ENCODE measurements at regions not wholly inside any gene's neighbourhood (a gene's known extent, or its start where the extent isn't known, plus 50 kb on each side); places are given as distances from the start of the nearest gene placed in this dataset.
A peak's percentile ranks its signal among the peaks of the same experiment; 100 is the strongest.

GRCh38 chr20:22779878-22780277 lies 195.5 kb upstream of the FOXA2 start:
- H3K36me3 ChIP-seq (ENCODE audit: control insufficient read depth in 2 of 2, insufficient read depth in 2 of 2, low read length in 2 of 2): no peaks in the 10 kb centered on the region
- no peak overlapping the region for H3K27ac ChIP-seq (ENCODE audit: low read depth in 2 of 2, low read length in 2 of 2)
- no peak overlapping the region for H3K9ac ChIP-seq (ENCODE audit: low read depth in 1 of 2, low read length in 2 of 2)
- no peaks in the 10 kb centered on the region for H3K4me1 ChIP-seq (ENCODE audit: control insufficient read depth in 2 of 2, insufficient read depth in 2 of 2, low read length in 2 of 2)
- H3K27me3 ChIP-seq (ENCODE audit: control insufficient read depth in 2 of 2, insufficient read depth in 2 of 2, low read length in 2 of 2): no peaks in the 10 kb centered on the region
- H3K4me3 ChIP-seq (ENCODE audit: low read length in 2 of 2): no peak overlapping the region
- H3K9me3 ChIP-seq (ENCODE audit: control insufficient read depth in 2 of 2, low read length in 2 of 2): no peaks in the 10 kb centered on the region

GRCh38 chr20:22781869-22782268 lies 197.5 kb upstream of the FOXA2 start:
- Histone ChIP-seq H3K9me3 (ENCODE audit: control insufficient read depth in 2 of 2, low read length in 2 of 2) (no peaks in the 10 kb centered on the region), H3K9ac (ENCODE audit: low read depth in 1 of 2, low read length in 2 of 2) (no peak overlapping the region), H3K27me3 (ENCODE audit: control insufficient read depth in 2 of 2, insufficient read depth in 2 of 2, low read length in 2 of 2) (no peaks in the 10 kb centered on the region), H3K27ac (ENCODE audit: low read depth in 2 of 2, low read length in 2 of 2) (no peak overlapping the region), H3K4me1 (ENCODE audit: control insufficient read depth in 2 of 2, insufficient read depth in 2 of 2, low read length in 2 of 2) (no peaks in the 10 kb centered on the region), H3K36me3 (ENCODE audit: control insufficient read depth in 2 of 2, insufficient read depth in 2 of 2, low read length in 2 of 2) (no peaks in the 10 kb centered on the region), H3K4me3 (ENCODE audit: low read length in 2 of 2) (no peak overlapping the region)

- no peaks in the 10 kb centered on the region for H3K4me1 ChIP-seq (ENCODE audit: control insufficient read depth in 2 of 2, insufficient read depth in 2 of 2, low read length in 2 of 2)
- H3K27me3 ChIP-seq (ENCODE audit: control insufficient read depth in 2 of 2, insufficient read depth in 2 of 2, low read length in 2 of 2): no peaks in the 10 kb centered on the region
- H3K36me3 ChIP-seq (ENCODE audit: control insufficient read depth in 2 of 2, insufficient read depth in 2 of 2, low read length in 2 of 2): no peaks in the 10 kb centered on the region
Observed at GRCh38 chr20:22789676-22790075, 205.3 kb upstream of the FOXA2 start.

GRCh38 chr20:22791396-22791795 lies 207.0 kb upstream of the FOXA2 start:
- Histone ChIP-seq H3K27ac (ENCODE audit: low read depth in 2 of 2, low read length in 2 of 2) (no peak overlapping the region), H3K4me3 (ENCODE audit: low read length in 2 of 2) (no peak overlapping the region), H3K4me1 (ENCODE audit: control insufficient read depth in 2 of 2, insufficient read depth in 2 of 2, low read length in 2 of 2) (no peaks in the 10 kb centered on the region), H3K36me3 (ENCODE audit: control insufficient read depth in 2 of 2, insufficient read depth in 2 of 2, low read length in 2 of 2) (no peaks in the 10 kb centered on the region), H3K9me3 (ENCODE audit: control insufficient read depth in 2 of 2, low read length in 2 of 2) (no peaks in the 10 kb centered on the region), H3K9ac (ENCODE audit: low read depth in 1 of 2, low read length in 2 of 2) (no peak overlapping the region), H3K27me3 (ENCODE audit: control insufficient read depth in 2 of 2, insufficient read depth in 2 of 2, low read length in 2 of 2) (no peaks in the 10 kb centered on the region)

More at GRCh38 chr20:22789676-22790075, 205.3 kb upstream of the FOXA2 start:
- H3K9ac ChIP-seq (ENCODE audit: low read depth in 1 of 2, low read length in 2 of 2): no peak overlapping the region
- H3K9me3 ChIP-seq (ENCODE audit: control insufficient read depth in 2 of 2, low read length in 2 of 2): no peaks in the 10 kb centered on the region
- H3K27ac ChIP-seq (ENCODE audit: low read depth in 2 of 2, low read length in 2 of 2): no peak overlapping the region
- no peak overlapping the region for H3K4me3 ChIP-seq (ENCODE audit: low read length in 2 of 2)

- Histone ChIP-seq H3K27me3 (ENCODE audit: control insufficient read depth in 2 of 2, insufficient read depth in 2 of 2, low read length in 2 of 2) (no peaks in the 10 kb centered on the region), H3K9ac (ENCODE audit: low read depth in 1 of 2, low read length in 2 of 2) (no peak overlapping the region), H3K4me1 (ENCODE audit: control insufficient read depth in 2 of 2, insufficient read depth in 2 of 2, low read length in 2 of 2) (no peaks in the 10 kb centered on the region), H3K4me3 (ENCODE audit: low read length in 2 of 2) (no peak overlapping the region), H3K27ac (ENCODE audit: low read depth in 2 of 2, low read length in 2 of 2) (no peak overlapping the region), H3K36me3 (ENCODE audit: control insufficient read depth in 2 of 2, insufficient read depth in 2 of 2, low read length in 2 of 2) (no peaks in the 10 kb centered on the region), H3K9me3 (ENCODE audit: control insufficient read depth in 2 of 2, low read length in 2 of 2) (no peaks in the 10 kb centered on the region)
Observed at GRCh38 chr20:22791877-22792525, 207.6 kb upstream of the FOXA2 start.

- Histone ChIP-seq H3K27ac (ENCODE audit: low read depth in 2 of 2, low read length in 2 of 2) (no peak overlapping the region), H3K27me3 (ENCODE audit: control insufficient read depth in 2 of 2, insufficient read depth in 2 of 2, low read length in 2 of 2) (no peaks in the 10 kb centered on the region), H3K9ac (ENCODE audit: low read depth in 1 of 2, low read length in 2 of 2) (no peak overlapping the region), H3K36me3 (ENCODE audit: control insufficient read depth in 2 of 2, insufficient read depth in 2 of 2, low read length in 2 of 2) (no peaks in the 10 kb centered on the region), H3K4me3 (ENCODE audit: low read length in 2 of 2) (no peak overlapping the region), H3K9me3 (ENCODE audit: control insufficient read depth in 2 of 2, low read length in 2 of 2) (no peaks in the 10 kb centered on the region), H3K4me1 (ENCODE audit: control insufficient read depth in 2 of 2, insufficient read depth in 2 of 2, low read length in 2 of 2) (no peaks in the 10 kb centered on the region)
Observed at GRCh38 chr20:22794200-22794599, 209.8 kb upstream of the FOXA2 start.

- no peak overlapping the region for H3K9ac ChIP-seq (ENCODE audit: low read depth in 1 of 2, low read length in 2 of 2)
- H3K4me3 ChIP-seq (ENCODE audit: low read length in 2 of 2): no peak overlapping the region
- H3K27me3 ChIP-seq (ENCODE audit: control insufficient read depth in 2 of 2, insufficient read depth in 2 of 2, low read length in 2 of 2): no peaks in the 10 kb centered on the region
- no peaks in the 10 kb centered on the region for H3K9me3 ChIP-seq (ENCODE audit: control insufficient read depth in 2 of 2, low read length in 2 of 2)
- no peaks in the 10 kb centered on the region for H3K36me3 ChIP-seq (ENCODE audit: control insufficient read depth in 2 of 2, insufficient read depth in 2 of 2, low read length in 2 of 2)
- H3K4me1 ChIP-seq (ENCODE audit: control insufficient read depth in 2 of 2, insufficient read depth in 2 of 2, low read length in 2 of 2): no peaks in the 10 kb centered on the region
- H3K27ac ChIP-seq (ENCODE audit: low read depth in 2 of 2, low read length in 2 of 2): peak overlapping the region in 1 of 2 donors; percentile 5
Observed at GRCh38 chr20:22795433-22795832, 211.1 kb upstream of the FOXA2 start.

GRCh38 chr20:22795871-22796270 lies 211.5 kb upstream of the FOXA2 start:
- Histone ChIP-seq H3K4me1 (ENCODE audit: control insufficient read depth in 2 of 2, insufficient read depth in 2 of 2, low read length in 2 of 2) (no peaks in the 10 kb centered on the region), H3K27ac (ENCODE audit: low read depth in 2 of 2, low read length in 2 of 2) (peak overlapping the region in 1 of 2 donors; percentile 5)

GRCh38 chr20:22796469-22797077 lies 212.2 kb upstream of the FOXA2 start:
- Histone ChIP-seq H3K9ac (ENCODE audit: low read depth in 1 of 2, low read length in 2 of 2) (no peak overlapping the region), H3K9me3 (ENCODE audit: control insufficient read depth in 2 of 2, low read length in 2 of 2) (no peaks in the 10 kb centered on the region), H3K4me1 (ENCODE audit: control insufficient read depth in 2 of 2, insufficient read depth in 2 of 2, low read length in 2 of 2) (no peaks in the 10 kb centered on the region), H3K36me3 (ENCODE audit: control insufficient read depth in 2 of 2, insufficient read depth in 2 of 2, low read length in 2 of 2) (no peaks in the 10 kb centered on the region), H3K4me3 (ENCODE audit: low read length in 2 of 2) (no peak overlapping the region), H3K27ac (ENCODE audit: low read depth in 2 of 2, low read length in 2 of 2) (no peak overlapping the region), H3K27me3 (ENCODE audit: control insufficient read depth in 2 of 2, insufficient read depth in 2 of 2, low read length in 2 of 2) (no peaks in the 10 kb centered on the region)

More at GRCh38 chr20:22795871-22796270, 211.5 kb upstream of the FOXA2 start:
- no peak overlapping the region for H3K9ac ChIP-seq (ENCODE audit: low read depth in 1 of 2, low read length in 2 of 2)
- no peak overlapping the region for H3K4me3 ChIP-seq (ENCODE audit: low read length in 2 of 2)
- H3K27me3 ChIP-seq (ENCODE audit: control insufficient read depth in 2 of 2, insufficient read depth in 2 of 2, low read length in 2 of 2): no peaks in the 10 kb centered on the region
- no peaks in the 10 kb centered on the region for H3K36me3 ChIP-seq (ENCODE audit: control insufficient read depth in 2 of 2, insufficient read depth in 2 of 2, low read length in 2 of 2)
- H3K9me3 ChIP-seq (ENCODE audit: control insufficient read depth in 2 of 2, low read length in 2 of 2): no peaks in the 10 kb centered on the region

- Histone ChIP-seq H3K27me3 (ENCODE audit: control insufficient read depth in 2 of 2, insufficient read depth in 2 of 2, low read length in 2 of 2) (no peaks in the 10 kb centered on the region), H3K4me3 (ENCODE audit: low read length in 2 of 2) (no peak overlapping the region), H3K36me3 (ENCODE audit: control insufficient read depth in 2 of 2, insufficient read depth in 2 of 2, low read length in 2 of 2) (no peaks in the 10 kb centered on the region), H3K27ac (ENCODE audit: low read depth in 2 of 2, low read length in 2 of 2) (no peak overlapping the region), H3K9me3 (ENCODE audit: control insufficient read depth in 2 of 2, low read length in 2 of 2) (no peaks in the 10 kb centered on the region), H3K9ac (ENCODE audit: low read depth in 1 of 2, low read length in 2 of 2) (no peak overlapping the region), H3K4me1 (ENCODE audit: control insufficient read depth in 2 of 2, insufficient read depth in 2 of 2, low read length in 2 of 2) (no peaks in the 10 kb centered on the region)
Observed at GRCh38 chr20:22797103-22797502, 212.7 kb upstream of the FOXA2 start.
